Eye (tissue), 1 donor: ENCODE measurements at regions not wholly inside any gene's neighbourhood (a gene's known extent, or its start where the extent isn't known, plus 50 kb on each side); places are given as distances from the start of the nearest gene placed in this dataset.
"Not testable (repeated sequence)": the region's sequence is repeated elsewhere in the genome, so short reads cannot be mapped to it uniquely, and the experiment has no call there.

ENCODE experiments used
- DNase-seq: peaks from one replicate; pipeline ENCODE4 v3.0.0-alpha.2; 2015

GRCh38 chr1:224028802-224029201 lies 85.1 kb upstream of the FBXO28 start:
- DNase-seq: not testable (repeated sequence)

GRCh38 chr1:224023122-224023521 lies 90.8 kb upstream of the FBXO28 start:
- not testable (repeated sequence) for DNase-seq

GRCh38 chr1:224022249-224022970 lies 91.5 kb upstream of the FBXO28 start:
- DNase-seq: not testable (repeated sequence)

- DNase-seq: not testable (repeated sequence)
Measured at GRCh38 chr1:224019866-224020265, 94.0 kb upstream of the FBXO28 start.

GRCh38 chr1:224015782-224016181 lies 98.1 kb upstream of the FBXO28 start:
- DNase-seq: not testable (repeated sequence)

GRCh38 chr1:224014330-224014649 lies 99.6 kb upstream of the FBXO28 start:
- no peak for DNase-seq

GRCh38 chr1:224013626-224014329 lies 100.1 kb upstream of the FBXO28 start:
- DNase-seq: not testable (repeated sequence)

GRCh38 chr1:224012807-224013434 lies 101.0 kb upstream of the FBXO28 start:
- not testable (repeated sequence) for DNase-seq

- DNase-seq: not testable (repeated sequence)
Measured at GRCh38 chr1:224012162-224012561, 101.7 kb upstream of the FBXO28 start.

- not testable (repeated sequence) for DNase-seq
Measured at GRCh38 chr1:224011751-224012150, 102.2 kb upstream of the FBXO28 start.

GRCh38 chr1:224011153-224011552 lies 102.8 kb upstream of the FBXO28 start:
- DNase-seq: not testable (repeated sequence)

GRCh38 chr1:224005973-224006372 lies 107.9 kb upstream of the FBXO28 start:
- not testable (repeated sequence) for DNase-seq

- DNase-seq: peak; percentile 41
Measured at GRCh38 chr1:224004552-224005315, 109.2 kb upstream of the FBXO28 start.

GRCh38 chr1:224003896-224004295 lies 110.0 kb upstream of the FBXO28 start:
- not testable (repeated sequence) for DNase-seq

- not testable (repeated sequence) for DNase-seq
Measured at GRCh38 chr1:224001757-224002156, 112.2 kb upstream of the FBXO28 start.

GRCh38 chr1:223999761-224000160 lies 114.2 kb upstream of the FBXO28 start:
- DNase-seq: not testable (repeated sequence)

- DNase-seq: not testable (repeated sequence)
Measured at GRCh38 chr1:223998676-223999455, 115.0 kb upstream of the FBXO28 start.

GRCh38 chr1:223996376-223996775 lies 117.5 kb upstream of the FBXO28 start:
- DNase-seq: not testable (repeated sequence)

- peak; percentile 100 for DNase-seq
Measured at GRCh38 chr1:223992456-223993246, 121.3 kb upstream of the FBXO28 start.

- DNase-seq: not testable (repeated sequence)
Measured at GRCh38 chr1:223991297-223991857, 122.5 kb upstream of the FBXO28 start.

GRCh38 chr1:223961985-223962384 lies 116.2 kb upstream of the TP53BP2 start:
- DNase-seq: not testable (repeated sequence)
